ENCODE measurements at regions not wholly inside any gene's neighbourhood (a gene's known extent, or its start where the extent isn't known, plus 50 kb on each side); places are given as distances from the start of the nearest gene placed in this dataset.

- TF ChIP-seq, protein P1, sequence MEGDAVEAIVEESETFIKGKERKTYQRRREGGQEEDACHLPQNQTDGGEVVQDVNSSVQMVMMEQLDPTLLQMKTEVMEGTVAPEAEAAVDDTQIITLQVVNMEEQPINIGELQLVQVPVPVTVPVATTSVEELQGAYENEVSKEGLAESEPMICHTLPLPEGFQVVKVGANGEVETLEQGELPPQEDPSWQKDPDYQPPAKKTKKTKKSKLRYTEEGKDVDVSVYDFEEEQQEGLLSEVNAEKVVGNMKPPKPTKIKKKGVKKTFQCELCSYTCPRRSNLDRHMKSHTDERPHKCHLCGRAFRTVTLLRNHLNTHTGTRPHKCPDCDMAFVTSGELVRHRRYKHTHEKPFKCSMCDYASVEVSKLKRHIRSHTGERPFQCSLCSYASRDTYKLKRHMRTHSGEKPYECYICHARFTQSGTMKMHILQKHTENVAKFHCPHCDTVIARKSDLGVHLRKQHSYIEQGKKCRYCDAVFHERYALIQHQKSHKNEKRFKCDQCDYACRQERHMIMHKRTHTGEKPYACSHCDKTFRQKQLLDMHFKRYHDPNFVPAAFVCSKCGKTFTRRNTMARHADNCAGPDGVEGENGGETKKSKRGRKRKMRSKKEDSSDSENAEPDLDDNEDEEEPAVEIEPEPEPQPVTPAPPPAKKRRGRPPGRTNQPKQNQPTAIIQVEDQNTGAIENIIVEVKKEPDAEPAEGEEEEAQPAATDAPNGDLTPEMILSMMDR (IDR thresholded peaks at IDR 0.05): no peak
- TF ChIP-seq USF1 (CRISPR knock-in tag; IDR thresholded peaks at IDR 0.05) (no peak), ETV6 (CRISPR knock-in tag; IDR thresholded peaks at IDR 0.05) (no peak), ATF2 (CRISPR knock-in tag; IDR thresholded peaks at IDR 0.05; ENCODE audit: borderline replicate concordance, low read depth) (no peak), JUN (CRISPR knock-in tag; IDR thresholded peaks at IDR 0.05) (no peak), PRRX2 (CRISPR knock-in tag; IDR thresholded peaks at IDR 0.05) (no peak), ATF3 (CRISPR knock-in tag; conservative IDR thresholded peaks at IDR 0.05) (no peak)
Observed at GRCh38 chr2:155733091-155733853, 599.2 kb downstream of the NR4A2 start.
